HepG2 (cell line): ENCODE measurements at regions not wholly inside any gene's neighbourhood (a gene's known extent, or its start where the extent isn't known, plus 50 kb on each side); places are given as distances from the start of the nearest gene placed in this dataset.

Experiments used
- ATAC-seq: fragments of 200-7000 bp; cut with Tn5 transposase; 3 replicates; pipeline ENCODE4 v1.9.1; 2020; ENCODE audit warnings: mild to moderate bottlenecking, moderate library complexity
- BruUV-seq: library from RNA; stranded (reverse); fragments of 400-500 nt; replicated peaks from 2 replicates; lab custom pipeline; 2021; lab: Mats Ljungman, UMichigan
- CTCF ChIA-PET: fragments of 300-600 bp; formaldehyde crosslinking; extraction: SDS; loops from one replicate; lab custom pipeline; 2021; ENCODE audit warnings: low total read pairs, inconsistent platforms, low intra/inter-chr PET ratio; lab: Yijun Ruan, JAX
- POLR2A ChIA-PET: fragments of 350-600 bp; sonication (Branson Sonifier 250); formaldehyde crosslinking; loops from one replicate; lab custom pipeline; 2020; ENCODE audit warnings: antibody characterized with exemption, inconsistent platforms; lab: Yijun Ruan, JAX
- DNase-seq: peaks from one replicate; pipeline ENCODE4 v3.0.0-alpha.2; 2015; ENCODE audit warnings: low spot score
- FAIRE-seq: peaks from 3 replicates; lab custom pipeline; 2011; peaks lifted over from hg19 to GRCh38; lab: Jason Lieb, UNC
- H2AFZ ChIP-seq: one replicate; pipeline ENCODE4 v1.6.1; 2011; ENCODE audit warnings: low read length, inconsistent platforms
- H3K27ac ChIP-seq: fragments of 300-600 bp; 3 replicates; pipeline ENCODE4 v1.8.0; 2011; ENCODE audit warnings: mixed run types, mild to moderate bottlenecking, mixed read lengths, low read length, inconsistent platforms; ENCODE audit not compliant: insufficient read depth; ENCODE audit errors: extremely low read length
- H3K27me3 ChIP-seq, 2 experiments: fragments of 200-600 bp in 1 of 2; 2 replicates in 1 of 2; 3 replicates in 1 of 2; pipeline versions ENCODE4 v1.6.0 to v1.8.0; 2011; ENCODE audit warnings: low read length in 2 of 2, mild to moderate bottlenecking in 2 of 2, moderate library complexity in 2 of 2, inconsistent platforms in 1 of 2; ENCODE audit not compliant: insufficient read depth in 2 of 2, control insufficient read depth in 1 of 2
- H3K36me3 ChIP-seq, 2 experiments: fragments of 200-600 bp in 1 of 2; replicated peaks in 1 of 2; 2 replicates in 1 of 2; 3 replicates in 1 of 2; pipeline versions ENCODE4 v1.5.1 to v1.8.0; 2011; ENCODE audit warnings: low read length in 2 of 2, inconsistent platforms in 1 of 2; ENCODE audit not compliant: insufficient read depth in 2 of 2, control insufficient read depth in 1 of 2
- H3K4me1 ChIP-seq: 2 replicates; pipeline ENCODE4 v1.5.1; 2012; ENCODE audit warnings: low read length, inconsistent platforms; ENCODE audit not compliant: insufficient read depth
- H3K4me2 ChIP-seq: 2 replicates; pipeline ENCODE4 v1.6.0; 2011; ENCODE audit warnings: low read depth, low read length, inconsistent platforms
- H3K4me3 ChIP-seq, 3 experiments: fragments of 200-600 bp in 1 of 3; sonication (generic), shearing (Covaris generic) in 1 of 3; replicated peaks in 1 of 3; 2 replicates each; pipeline ENCODE4 v1.5.1; 2011 to 2016; ENCODE audit warnings: low read length in 3 of 3, inconsistent platforms in 2 of 3, low read depth in 2 of 3, mild to moderate bottlenecking in 2 of 3, control low read depth in 1 of 3, mixed read lengths in 1 of 3; ENCODE audit not compliant: insufficient read depth in 1 of 3
- H3K79me2 ChIP-seq: one replicate; pipeline ENCODE4 v1.6.1; 2011; ENCODE audit warnings: low read length, inconsistent platforms; ENCODE audit not compliant: insufficient read depth
- H3K9ac ChIP-seq: 2 replicates; pipeline ENCODE4 v1.6.0; 2011; ENCODE audit warnings: mild to moderate bottlenecking, low read depth, low read length, inconsistent platforms; ENCODE audit not compliant: insufficient read depth
- H3K9me3 ChIP-seq: 2 replicates; pipeline ENCODE4 v1.5.1; 2012; ENCODE audit warnings: mild to moderate bottlenecking, low read length
- H4K20me1 ChIP-seq: 2 replicates; pipeline ENCODE4 v1.6.0; 2011; ENCODE audit warnings: inconsistent platforms, mild to moderate bottlenecking, low read length, moderate library complexity; ENCODE audit not compliant: insufficient read depth
- ADNP ChIP-seq: sonication (generic); formaldehyde crosslinking; IDR thresholded peaks from 2 replicates; pipeline ENCODE4 v1.4.0; 2020; ENCODE audit warnings: missing genetic modification reagents
- ATF7 ChIP-seq, 2 experiments: fragments of 450-650 bp in 1 of 2; sonication (generic) in 1 of 2; formaldehyde crosslinking in 1 of 2; IDR thresholded peaks; 2 replicates each; pipeline versions ENCODE4 v1.4.0 to v1.6.1; 2016 to 2020; ENCODE audit warnings: antibody characterized with exemption in 1 of 2, mild to moderate bottlenecking in 1 of 2, missing genetic modification reagents in 1 of 2
- BRD4 ChIP-seq: sonication (generic); formaldehyde crosslinking; IDR thresholded peaks from 2 replicates; pipeline ENCODE4 v1.4.0; 2020; ENCODE audit warnings: missing genetic modification reagents
- FOXJ3 ChIP-seq: sonication (generic); formaldehyde crosslinking; IDR thresholded peaks from 2 replicates; pipeline ENCODE4 v1.4.0; 2020; ENCODE audit warnings: missing genetic modification reagents, mild to moderate bottlenecking, borderline replicate concordance
- GRHL1 ChIP-seq: sonication (generic); formaldehyde crosslinking; conservative IDR thresholded peaks from 2 replicates; pipeline ENCODE4 v1.8.0; 2022; ENCODE audit warnings: missing genetic modification reagents
- HDAC2 ChIP-seq: sonication (generic); formaldehyde crosslinking; IDR thresholded peaks from 2 replicates; pipeline ENCODE4 v1.4.0; 2020; ENCODE audit warnings: missing genetic modification reagents
- HNRNPL ChIP-seq: fragments of 200-400 bp; formaldehyde crosslinking; IDR thresholded peaks from 2 replicates; pipeline ENCODE4 v1.6.1; 2017; ENCODE audit warnings: mild to moderate bottlenecking, low read depth, low read length
- MTF1 ChIP-seq: sonication (generic); formaldehyde crosslinking; IDR thresholded peaks from 2 replicates; pipeline ENCODE4 v1.5.0; 2020; ENCODE audit warnings: missing genetic modification reagents
- PAXIP1 ChIP-seq: sonication (generic); formaldehyde crosslinking; conservative IDR thresholded peaks from 2 replicates; pipeline ENCODE4 v1.4.0; 2020; ENCODE audit warnings: mild to moderate bottlenecking, missing genetic modification reagents, moderate library complexity
- PCBP2 ChIP-seq: fragments of 200-400 bp; formaldehyde crosslinking; optimal IDR thresholded peaks from 2 replicates; pipeline ENCODE3; 2018; ENCODE audit warnings: low read length, low read depth; ENCODE audit not compliant: poor library complexity, severe bottlenecking
- SRSF1 ChIP-seq: fragments of 200-400 bp; formaldehyde crosslinking; optimal IDR thresholded peaks from 2 replicates; pipeline ENCODE3; 2017; ENCODE audit warnings: mild to moderate bottlenecking, low read depth, low read length, moderate library complexity
- ZFP1 ChIP-seq: IDR thresholded peaks from 2 replicates; pipeline ENCODE4 v1.6.1; 2016
- ZFP41 ChIP-seq: sonication (generic); formaldehyde crosslinking; IDR thresholded peaks from 2 replicates; pipeline ENCODE4 v1.4.0; 2020; ENCODE audit warnings: mild to moderate bottlenecking, missing genetic modification reagents, borderline replicate concordance
- ZFY ChIP-seq: sonication (generic); formaldehyde crosslinking; IDR thresholded peaks from 2 replicates; pipeline ENCODE4 v1.4.0; 2020; ENCODE audit warnings: missing genetic modification reagents
- ZNF629 ChIP-seq: sonication (generic); formaldehyde crosslinking; conservative IDR thresholded peaks from 2 replicates; pipeline ENCODE4 v1.5.0; 2020; ENCODE audit warnings: missing genetic modification reagents
- ZNF883 ChIP-seq: sonication (generic); formaldehyde crosslinking; IDR thresholded peaks from 2 replicates; pipeline ENCODE4 v1.5.1; 2020; ENCODE audit warnings: mild to moderate bottlenecking, missing genetic modification reagents; ENCODE audit errors: not compliant biosample characterization
- WGBS: methylation state at CpG from one replicate; pipeline ENCODE4 v1.1.6; 2017; ENCODE audit warnings: low lambda C conversion rate; 5-methylcytosine and 5-hydroxymethylcytosine counted together
- in situ Hi-C: cut with HindIII; loops from 2 replicates; pipeline ENCODE4 v1.10.0; 2017; ENCODE audit warnings: low pct_unique_long_range_greater_than_20kb; ENCODE audit not compliant: extremely low pct_ligation_motif_present
- intact Hi-C: fragments of 100-400 bp; cut with micrococcal nuclease; formaldehyde crosslinking; loops from one replicate; pipeline ENCODE4 v1.10.0; 2022; ENCODE audit not compliant: unreplicated experiment

GRCh38 chr10:33869481-33869880 lies 535.0 kb upstream of the NRP1 start:
- intact Hi-C loops: no loop called here
- WGBS: 85% methylated on average over 2 of the region's 2 CpGs
- in situ Hi-C loops: no loop called here
- Histone ChIP-seq H3K27ac (no peak overlapping the region), H3K9ac (no peak overlapping the region), H2AFZ (no peak overlapping the region), H3K27me3 (no peaks in the 10 kb centered on the region), H4K20me1 (no peaks in the 10 kb centered on the region), H3K9me3 (no peaks in the 10 kb centered on the region), H3K4me1 (peaks cover 27% of the 10 kb centered on the region), H3K4me3 (no peak overlapping the region), H3K36me3 (no peaks in the 10 kb centered on the region), H3K79me2 (no peaks in the 10 kb centered on the region), H3K4me2 (no peak overlapping the region)
- TF ChIP-seq ZFP1 (CRISPR knock-in tag) (no peak), PAXIP1 (CRISPR knock-in tag) (no peak), ATF7 (IDR thresholded peaks at IDR 0.05) (peak; percentile 23; the same call in 1 of the 2 replicates), ATF7 (CRISPR knock-in tag; IDR thresholded peaks at IDR 0.05) (no peak)
- no peak for FAIRE-seq
- CTCF ChIA-PET: no interaction called here
- POLR2A ChIA-PET: no interaction called here
- BruUV-seq: no TSS peak
- ATAC-seq: no peak
- DNase-seq: no peak

DNA sequence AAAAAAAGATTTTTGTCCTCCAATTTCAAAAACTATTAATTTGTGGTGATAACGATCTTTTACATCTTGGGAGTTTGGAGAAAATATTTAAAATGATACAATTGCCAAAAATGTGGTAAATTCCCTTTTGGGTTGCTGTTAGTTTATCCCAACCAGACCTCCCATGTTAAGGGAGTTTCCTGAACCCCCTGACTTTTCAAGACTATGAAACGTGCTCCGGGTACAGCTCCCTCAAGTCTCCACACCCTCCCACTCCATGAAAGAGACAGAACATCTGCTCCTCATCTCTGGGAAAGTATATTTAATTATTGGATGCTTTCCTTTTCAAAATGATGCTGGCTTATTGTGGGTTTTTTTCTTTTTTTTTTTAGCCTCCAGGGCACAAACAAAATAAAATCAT lies 534.6 kb upstream of the NRP1 start:
- H2AFZ ChIP-seq: no peak overlapping the region
- in situ Hi-C loops: no loop called here
- H3K36me3 ChIP-seq: no peaks in the 10 kb centered on the region
- CTCF ChIA-PET: no interaction called here
- TF ChIP-seq HNRNPL: no peak
- no peak for TF ChIP-seq ZNF883
- TF ChIP-seq SRSF1: no peak
- no peak for TF ChIP-seq ZFY
- no peak for TF ChIP-seq MTF1 (CRISPR knock-in tag)
- TF ChIP-seq ZFP41: no peak
- no peak for TF ChIP-seq HDAC2 (CRISPR knock-in tag)
- no peak for TF ChIP-seq GRHL1
- TF ChIP-seq FOXJ3 (CRISPR knock-in tag): no peak
- no peak for TF ChIP-seq PCBP2
- no peak for TF ChIP-seq ZNF629 (CRISPR knock-in tag)
- TF ChIP-seq ADNP: no peak
- TF ChIP-seq BRD4: no peak
- H4K20me1 ChIP-seq: no peaks in the 10 kb centered on the region
- no peak overlapping the region for H3K9ac ChIP-seq
- no peaks in the 10 kb centered on the region for H3K9me3 ChIP-seq
- no TSS peak for BruUV-seq
- no peak for FAIRE-seq
- WGBS: 84% methylated on average over 3 of the region's 3 CpGs
- intact Hi-C loops: no loop called here
- no peak for ATAC-seq
- no peaks in the 10 kb centered on the region for H3K27me3 ChIP-seq
- no peaks in the 10 kb centered on the region for H3K79me2 ChIP-seq
- peaks cover 27% of the 10 kb centered on the region for H3K4me1 ChIP-seq
- POLR2A ChIA-PET: no interaction called here
- H3K4me2 ChIP-seq: no peak overlapping the region
- DNase-seq: no peak
- H3K4me3 ChIP-seq: no peak overlapping the region
- H3K27ac ChIP-seq: no peak overlapping the region
